HCT116 (cell line): ENCODE measurements at regions not wholly inside any gene's neighbourhood (a gene's known extent, or its start where the extent isn't known, plus 50 kb on each side); places are given as distances from the start of the nearest gene placed in this dataset.

Experiments
- CTCF ChIP-seq, 3 experiments: fragments of 200-600 bp in 1 of 3; sonication (generic) in 1 of 3; IDR thresholded peaks in 2 of 3; conservative IDR thresholded peaks in 1 of 3; 2 replicates each; pipeline ENCODE4 v1.5.1; 2012 to 2017; ENCODE audit warnings: low read depth in 2 of 3, low read length in 2 of 3, antibody characterized with exemption in 1 of 3, borderline replicate concordance in 1 of 3, control low read depth in 1 of 3, mild to moderate bottlenecking in 1 of 3, mixed read lengths in 1 of 3, mixed run types in 1 of 3, moderate library complexity in 1 of 3; ENCODE audit not compliant: insufficient read depth in 1 of 3
- EZH2 ChIP-seq: fragments of 200-600 bp; sonication (generic); IDR thresholded peaks from 2 replicates; pipeline ENCODE4 v1.6.1; 2017; ENCODE audit warnings: antibody characterized with exemption, mixed run types
- MAX ChIP-seq: IDR thresholded peaks from 2 replicates; pipeline ENCODE4 v1.6.1; 2012
- POLR2AphosphoS5 ChIP-seq: IDR thresholded peaks from 2 replicates; pipeline ENCODE4 v1.6.1; 2011; ENCODE audit warnings: mild to moderate bottlenecking, low read depth, low read length, moderate library complexity
- RAD21 ChIP-seq: IDR thresholded peaks from 2 replicates; pipeline ENCODE4 v1.6.1; 2012; ENCODE audit warnings: low read depth, mild to moderate bottlenecking

- TF ChIP-seq POLR2AphosphoS5 (no peak), MAX (no peak), EZH2 (no peak), CTCF (IDR thresholded peaks at IDR 0.05 in 2 of 3, conservative IDR thresholded peaks at IDR 0.05 in 1 of 3; ENCODE audit: borderline replicate concordance in 1 of 3, insufficient read depth in 1 of 3, low read depth in 2 of 3, low read length in 2 of 3) (no peak), RAD21 (no peak)
Observed at GRCh38 chr3:154625756-154626155, 195.8 kb upstream of the GPR149 start.
